Osteoblast (primary cell): ENCODE measurements at regions not wholly inside any gene's neighbourhood (a gene's known extent, or its start where the extent isn't known, plus 50 kb on each side); places are given as distances from the start of the nearest gene placed in this dataset.

Experiments
- DNase-seq: peaks from one replicate; pipeline ENCODE4 v3.0.0; 2011; ENCODE audit warnings: low spot score, mixed read lengths; ENCODE audit not compliant: insufficient read length; ENCODE audit errors: missing footprints
- H2AFZ ChIP-seq: 2 replicates; pipeline ENCODE4 v1.6.0; 2011; ENCODE audit warnings: mild to moderate bottlenecking, low read length
- H3K27ac ChIP-seq: 2 replicates; pipeline ENCODE4 v1.5.1; 2011; ENCODE audit warnings: mild to moderate bottlenecking, low read depth, low read length, moderate library complexity
- H3K27me3 ChIP-seq: 2 replicates; pipeline ENCODE4 v1.6.0; 2012; ENCODE audit warnings: mild to moderate bottlenecking, control low read depth, inconsistent platforms, low read length, moderate library complexity; ENCODE audit not compliant: insufficient read depth
- H3K36me3 ChIP-seq: 2 replicates; pipeline ENCODE4 v1.5.1; 2011; ENCODE audit warnings: mild to moderate bottlenecking, low read length, control low read depth, moderate library complexity; ENCODE audit not compliant: insufficient read depth
- H3K4me1 ChIP-seq: 2 replicates; pipeline ENCODE4 v1.5.1; 2011; ENCODE audit warnings: mild to moderate bottlenecking, low read length, control low read depth, moderate library complexity; ENCODE audit not compliant: insufficient read depth
- H3K4me2 ChIP-seq: 2 replicates; pipeline ENCODE4 v1.6.0; 2011; ENCODE audit warnings: mild to moderate bottlenecking, low read length; ENCODE audit not compliant: insufficient read depth
- H3K4me3 ChIP-seq: fragments of 200-600 bp; sonication (generic); 3 replicates; pipeline ENCODE4 v1.5.1; 2012; ENCODE audit warnings: mild to moderate bottlenecking, low read length, inconsistent platforms; ENCODE audit not compliant: insufficient read depth
- H3K79me2 ChIP-seq: 2 replicates; pipeline ENCODE4 v1.6.0; 2012; ENCODE audit warnings: mild to moderate bottlenecking, low read length, control low read depth, inconsistent platforms; ENCODE audit not compliant: insufficient read depth
- H3K9me3 ChIP-seq: 2 replicates; pipeline ENCODE4 v1.5.1; 2011; ENCODE audit warnings: low read depth, low read length, control low read depth
- H4K20me1 ChIP-seq: 2 replicates; pipeline ENCODE4 v1.6.0; 2012; ENCODE audit warnings: mild to moderate bottlenecking, low read length, control low read depth; ENCODE audit not compliant: insufficient read depth
- TF ChIP-seq, protein P1 (sequence below): IDR thresholded peaks from 2 replicates; pipeline ENCODE4 v1.5.1; 2011; ENCODE audit warnings: mild to moderate bottlenecking, low read depth, low read length, moderate library complexity; ENCODE audit errors: extremely low read depth

DNA sequence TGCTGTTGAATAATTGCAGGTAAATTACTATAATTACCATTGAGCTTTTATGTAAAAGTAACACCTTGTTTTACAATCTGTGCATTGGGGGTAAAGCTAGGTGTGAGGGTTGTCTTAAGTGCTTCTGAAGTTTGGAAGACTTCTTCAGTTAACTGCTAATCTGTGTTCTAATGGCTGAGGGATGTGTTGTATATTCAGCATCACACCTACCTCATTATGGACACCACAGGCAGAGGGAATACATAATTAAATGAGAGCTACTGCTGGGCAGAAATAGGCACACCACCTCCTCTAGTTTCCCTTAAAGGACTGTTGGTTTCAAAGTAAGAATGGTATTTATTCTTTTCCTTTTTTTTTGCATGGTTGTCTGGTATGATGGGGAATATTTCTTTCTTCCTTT is 502.3 kb upstream of the RGS6 start:
- H3K27ac ChIP-seq = no peak overlapping the region
- TF ChIP-seq, protein P1, sequence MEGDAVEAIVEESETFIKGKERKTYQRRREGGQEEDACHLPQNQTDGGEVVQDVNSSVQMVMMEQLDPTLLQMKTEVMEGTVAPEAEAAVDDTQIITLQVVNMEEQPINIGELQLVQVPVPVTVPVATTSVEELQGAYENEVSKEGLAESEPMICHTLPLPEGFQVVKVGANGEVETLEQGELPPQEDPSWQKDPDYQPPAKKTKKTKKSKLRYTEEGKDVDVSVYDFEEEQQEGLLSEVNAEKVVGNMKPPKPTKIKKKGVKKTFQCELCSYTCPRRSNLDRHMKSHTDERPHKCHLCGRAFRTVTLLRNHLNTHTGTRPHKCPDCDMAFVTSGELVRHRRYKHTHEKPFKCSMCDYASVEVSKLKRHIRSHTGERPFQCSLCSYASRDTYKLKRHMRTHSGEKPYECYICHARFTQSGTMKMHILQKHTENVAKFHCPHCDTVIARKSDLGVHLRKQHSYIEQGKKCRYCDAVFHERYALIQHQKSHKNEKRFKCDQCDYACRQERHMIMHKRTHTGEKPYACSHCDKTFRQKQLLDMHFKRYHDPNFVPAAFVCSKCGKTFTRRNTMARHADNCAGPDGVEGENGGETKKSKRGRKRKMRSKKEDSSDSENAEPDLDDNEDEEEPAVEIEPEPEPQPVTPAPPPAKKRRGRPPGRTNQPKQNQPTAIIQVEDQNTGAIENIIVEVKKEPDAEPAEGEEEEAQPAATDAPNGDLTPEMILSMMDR = no peak
- peaks cover 95% of the 10 kb centered on the region for H3K79me2 ChIP-seq
- peaks cover 5% of the 10 kb centered on the region for H3K36me3 ChIP-seq
- no peak overlapping the region for H2AFZ ChIP-seq
- H4K20me1 ChIP-seq = peaks cover 11% of the 10 kb centered on the region
- no peak overlapping the region for H3K4me2 ChIP-seq
- H3K9me3 ChIP-seq = no peaks in the 10 kb centered on the region
- DNase-seq = no peak
- no peak overlapping the region for H3K4me3 ChIP-seq
- H3K27me3 ChIP-seq = no peaks in the 10 kb centered on the region
- H3K4me1 ChIP-seq = no peaks in the 10 kb centered on the region

DNA sequence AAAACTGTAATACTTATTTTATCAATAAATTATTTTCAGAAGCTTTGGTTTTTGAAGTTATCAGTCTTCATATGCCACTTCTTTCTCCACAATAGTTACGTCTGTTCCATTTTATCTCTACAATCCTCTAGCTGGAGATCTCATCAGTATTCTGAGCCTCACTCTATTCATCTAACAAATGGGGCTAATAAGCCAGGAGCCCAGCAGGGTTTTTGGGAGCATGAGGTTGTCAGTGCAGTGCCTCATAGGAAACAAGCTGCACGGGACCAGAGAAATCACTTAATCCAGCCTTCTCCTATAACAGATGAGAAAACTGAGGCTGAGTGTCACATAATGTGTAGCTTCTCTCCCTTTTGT is 501.9 kb upstream of the RGS6 start:
- H3K4me2 ChIP-seq = no peak overlapping the region
- TF ChIP-seq, protein P1 = no peak
- H3K27me3 ChIP-seq = no peaks in the 10 kb centered on the region
- H3K4me1 ChIP-seq = no peaks in the 10 kb centered on the region
- peaks cover 6% of the 10 kb centered on the region for H3K36me3 ChIP-seq
- H2AFZ ChIP-seq = no peak overlapping the region
- H3K4me3 ChIP-seq = no peak overlapping the region
- DNase-seq = no peak
- H4K20me1 ChIP-seq = peaks cover 11% of the 10 kb centered on the region
- H3K9me3 ChIP-seq = no peaks in the 10 kb centered on the region
- no peak overlapping the region for H3K27ac ChIP-seq
- peaks cover 92% of the 10 kb centered on the region for H3K79me2 ChIP-seq

DNA sequence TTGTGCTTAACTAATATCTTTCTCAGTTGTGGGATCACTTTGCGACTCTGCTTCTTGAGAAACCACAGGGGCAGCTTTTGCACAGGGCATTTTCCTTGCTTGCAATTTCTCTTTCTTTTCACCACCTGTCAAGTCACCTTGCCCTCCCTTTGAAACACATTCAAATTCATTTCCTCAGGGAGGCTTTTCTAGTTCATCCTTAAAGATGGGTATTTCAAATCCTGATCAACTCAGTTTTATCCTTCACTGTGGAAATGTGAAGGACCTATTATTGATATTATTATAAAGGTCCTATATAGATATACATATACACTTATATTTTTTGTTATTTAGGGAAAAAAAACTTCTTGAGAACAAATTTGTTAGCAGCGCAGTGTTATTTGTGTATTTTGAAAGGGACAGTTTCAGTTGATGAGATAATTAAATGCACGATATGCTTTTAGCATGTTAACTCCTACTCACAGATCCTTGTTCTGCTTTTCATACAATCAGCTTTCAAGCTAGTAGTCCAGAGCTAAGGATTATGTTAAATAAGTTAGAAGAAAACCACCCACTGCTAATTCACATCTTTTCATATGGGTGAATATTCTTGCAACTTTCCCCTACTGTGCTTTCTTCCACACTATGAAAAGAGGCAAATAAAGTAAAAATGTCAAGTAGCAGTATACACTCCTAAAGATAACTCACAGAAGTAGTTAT is 501.4 kb upstream of the RGS6 start:
- H3K4me1 ChIP-seq = no peaks in the 10 kb centered on the region
- H2AFZ ChIP-seq = no peak overlapping the region
- H3K4me2 ChIP-seq = no peak overlapping the region
- TF ChIP-seq, protein P1 = no peak
- H4K20me1 ChIP-seq = peaks cover 11% of the 10 kb centered on the region
- H3K36me3 ChIP-seq = peaks cover 6% of the 10 kb centered on the region
- H3K9me3 ChIP-seq = no peaks in the 10 kb centered on the region
- DNase-seq = no peak
- no peak overlapping the region for H3K4me3 ChIP-seq
- no peaks in the 10 kb centered on the region for H3K27me3 ChIP-seq
- peaks cover 91% of the 10 kb centered on the region for H3K79me2 ChIP-seq
- no peak overlapping the region for H3K27ac ChIP-seq

DNA sequence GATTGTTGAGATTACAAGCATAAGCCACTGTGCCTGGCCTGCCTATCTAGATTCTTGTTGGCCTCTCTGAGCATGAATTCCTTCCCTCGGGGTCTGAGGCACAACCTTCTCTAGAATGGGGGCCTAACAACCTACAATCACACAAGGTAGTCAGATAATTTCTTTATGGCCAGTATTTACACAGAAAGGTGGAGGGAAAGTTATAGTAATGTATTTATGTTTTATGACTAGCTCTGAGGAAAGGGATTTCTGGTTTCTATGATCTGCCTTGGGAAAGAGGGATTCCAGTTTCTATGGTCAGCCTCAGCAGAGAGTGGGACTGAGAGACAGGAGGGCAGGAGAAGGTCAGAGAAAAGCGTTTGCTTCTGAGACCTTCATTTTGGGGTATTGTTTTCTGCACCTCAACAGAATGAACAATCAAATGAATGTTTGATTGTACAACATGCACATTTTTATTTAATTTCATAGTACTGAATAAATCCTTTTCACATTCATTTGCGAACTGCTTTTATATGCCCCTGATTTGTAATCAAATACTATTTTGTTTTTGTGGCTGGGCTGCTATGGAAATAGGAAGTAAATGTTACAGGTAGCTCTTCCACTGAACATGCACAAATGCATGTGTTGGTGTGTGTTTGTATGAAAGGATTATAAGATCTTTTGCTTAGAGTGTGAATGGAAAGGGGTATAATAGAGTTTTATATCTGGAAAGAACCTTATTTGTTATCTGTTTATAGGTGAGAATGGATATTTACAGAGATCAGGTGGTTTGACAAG is 499.7 kb upstream of the RGS6 start:
- Histone ChIP-seq H3K9me3 (no peaks in the 10 kb centered on the region), H3K79me2 (peaks cover 90% of the 10 kb centered on the region), H2AFZ (no peak overlapping the region), H3K36me3 (peaks cover 6% of the 10 kb centered on the region), H3K27ac (no peak overlapping the region), H3K4me3 (no peak overlapping the region), H4K20me1 (peaks cover 11% of the 10 kb centered on the region), H3K4me2 (no peak overlapping the region), H3K27me3 (no peaks in the 10 kb centered on the region), H3K4me1 (peaks cover 2% of the 10 kb centered on the region)
- DNase-seq = no peak
- TF ChIP-seq, protein P1 = no peak
